ENCODE measurements at regions not wholly inside any gene's neighbourhood (a gene's known extent, or its start where the extent isn't known, plus 50 kb on each side); places are given as distances from the start of the nearest gene placed in this dataset.

DNA sequence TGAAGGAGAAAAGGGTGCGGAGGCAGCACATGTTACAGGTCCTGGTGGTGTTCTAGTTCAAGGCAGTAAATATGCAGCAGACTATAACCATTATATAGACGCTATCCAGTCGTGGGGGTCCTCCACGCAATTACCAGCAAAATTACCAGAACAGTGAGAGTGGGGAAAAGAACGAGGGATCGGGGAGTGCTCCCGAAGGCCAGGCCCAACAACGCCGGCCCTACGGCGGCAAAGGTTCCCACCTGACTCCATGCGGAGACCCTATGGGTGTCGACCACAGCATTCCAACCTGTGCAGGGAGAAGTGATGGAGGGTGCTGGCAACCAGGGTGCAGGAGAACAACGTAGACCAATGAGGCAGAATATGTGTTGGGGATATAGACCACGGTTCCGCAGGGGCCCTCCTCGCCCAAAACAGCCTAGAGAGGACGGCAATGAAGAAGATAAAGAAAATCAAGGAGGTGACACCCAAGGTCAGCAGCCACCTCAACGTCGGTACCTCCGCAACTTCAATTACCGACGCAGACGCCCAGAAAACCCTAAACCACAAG lies 89.0 kb upstream of the TPM1 start:
- Histone ChIP-seq H3K4me2 (ENCODE audit: low read depth, low read length) (no peak overlapping the region), H3K27ac (ENCODE audit: low read length) (no peak overlapping the region), H4K20me1 (ENCODE audit: insufficient read depth, low read length) (no peaks in the 10 kb centered on the region), H2AFZ (ENCODE audit: low read length) (no peak overlapping the region), H3K27me3 (replicated peaks; ENCODE audit: insufficient read depth, low read length) (no peaks in the 10 kb centered on the region), H3K9me2 (replicated peaks; ENCODE audit: insufficient read depth, low read length) (no peaks in the 10 kb centered on the region), H3K9me3 (replicated peaks; ENCODE audit: insufficient read depth, low read length) (no peaks in the 10 kb centered on the region), H3F3A (ENCODE audit: insufficient read depth, low read length) (no peaks in the 10 kb centered on the region), H3K9ac (ENCODE audit: low read length) (no peak overlapping the region), H3K4me3 (ENCODE audit: low read length) (no peak overlapping the region), H3K4me1 (ENCODE audit: low read length) (no peaks in the 10 kb centered on the region), H3K36me3 (replicated peaks; ENCODE audit: insufficient read depth, low read length) (no peaks in the 10 kb centered on the region), H3K79me2 (ENCODE audit: low read length) (no peaks in the 10 kb centered on the region)
- DNase-seq = no peak
- TF ChIP-seq EZH2 (optimal IDR thresholded peaks at IDR 0.05; ENCODE audit: low read depth, low read length) (no peak), EZH2phosphoT487 (IDR thresholded peaks at IDR 0.05; ENCODE audit: low read length) (no peak)
- TF ChIP-seq, protein P1, sequence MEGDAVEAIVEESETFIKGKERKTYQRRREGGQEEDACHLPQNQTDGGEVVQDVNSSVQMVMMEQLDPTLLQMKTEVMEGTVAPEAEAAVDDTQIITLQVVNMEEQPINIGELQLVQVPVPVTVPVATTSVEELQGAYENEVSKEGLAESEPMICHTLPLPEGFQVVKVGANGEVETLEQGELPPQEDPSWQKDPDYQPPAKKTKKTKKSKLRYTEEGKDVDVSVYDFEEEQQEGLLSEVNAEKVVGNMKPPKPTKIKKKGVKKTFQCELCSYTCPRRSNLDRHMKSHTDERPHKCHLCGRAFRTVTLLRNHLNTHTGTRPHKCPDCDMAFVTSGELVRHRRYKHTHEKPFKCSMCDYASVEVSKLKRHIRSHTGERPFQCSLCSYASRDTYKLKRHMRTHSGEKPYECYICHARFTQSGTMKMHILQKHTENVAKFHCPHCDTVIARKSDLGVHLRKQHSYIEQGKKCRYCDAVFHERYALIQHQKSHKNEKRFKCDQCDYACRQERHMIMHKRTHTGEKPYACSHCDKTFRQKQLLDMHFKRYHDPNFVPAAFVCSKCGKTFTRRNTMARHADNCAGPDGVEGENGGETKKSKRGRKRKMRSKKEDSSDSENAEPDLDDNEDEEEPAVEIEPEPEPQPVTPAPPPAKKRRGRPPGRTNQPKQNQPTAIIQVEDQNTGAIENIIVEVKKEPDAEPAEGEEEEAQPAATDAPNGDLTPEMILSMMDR (IDR thresholded peaks at IDR 0.05; ENCODE audit: low read length) = no peak

DNA sequence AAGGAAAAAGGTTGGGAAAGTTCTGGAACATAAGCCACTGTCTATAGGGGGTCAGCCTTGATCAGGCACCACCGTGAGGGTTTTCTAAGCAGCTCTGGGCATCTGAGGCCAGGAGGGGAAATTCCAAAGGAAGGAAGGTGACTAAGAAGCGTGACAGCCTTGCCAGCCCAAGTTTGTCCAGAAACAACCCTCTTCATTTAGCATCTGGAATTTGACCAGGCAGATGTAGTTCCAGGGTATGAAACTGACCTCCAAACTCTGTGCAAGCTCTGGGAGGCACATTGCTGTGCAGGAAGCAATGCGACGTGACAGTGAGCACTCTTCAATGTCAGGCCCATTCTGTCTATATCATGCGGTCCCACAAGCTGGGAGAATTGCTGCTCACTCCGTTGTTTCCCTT lies 85.4 kb upstream of the TPM1 start:
- no peak overlapping the region for H3K27ac ChIP-seq (ENCODE audit: low read length)
- no peaks in the 10 kb centered on the region for H3K9me2 ChIP-seq (replicated peaks; ENCODE audit: insufficient read depth, low read length)

DNA sequence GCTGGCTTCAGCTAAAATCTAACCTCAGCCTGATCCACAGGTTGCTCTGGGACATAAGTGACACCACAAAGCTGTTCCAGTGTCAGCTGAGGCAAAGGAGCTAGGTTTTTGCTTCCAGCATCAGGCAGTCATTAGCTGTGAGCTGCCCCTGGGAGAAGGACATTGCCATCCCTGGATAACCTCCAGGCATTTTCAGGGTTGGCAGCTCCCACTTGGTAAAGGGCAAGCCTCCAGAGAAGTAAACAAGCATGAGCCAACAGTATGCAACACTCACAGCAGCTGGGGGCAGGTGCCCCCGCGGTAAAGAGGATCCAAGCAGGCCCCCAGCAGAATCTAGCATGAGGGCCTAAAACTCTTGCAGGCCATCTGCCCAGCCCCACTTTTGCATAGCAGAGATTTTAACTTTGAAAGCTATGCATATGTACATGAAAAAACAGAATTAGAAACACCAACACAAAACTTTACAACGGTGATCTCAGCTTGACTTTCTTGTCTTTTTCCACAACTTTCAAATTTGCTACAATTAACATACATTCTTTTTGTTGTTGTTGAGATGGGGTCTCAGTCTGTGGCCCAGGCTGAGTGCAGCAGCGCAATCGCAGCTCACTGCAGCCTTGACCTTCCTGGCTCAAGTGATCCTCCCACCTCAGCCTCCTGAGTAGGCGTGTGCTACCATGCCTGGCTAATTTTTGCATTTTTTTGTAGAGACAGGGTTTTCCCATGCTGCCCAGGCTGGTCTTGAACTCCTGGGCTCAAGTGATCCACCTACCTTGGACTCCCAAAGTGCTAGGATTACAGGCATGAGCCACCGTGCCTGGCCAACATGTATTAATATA lies 83.8 kb upstream of the TPM1 start:
- no peaks in the 10 kb centered on the region for H4K20me1 ChIP-seq (ENCODE audit: insufficient read depth, low read length)
- H3K9me3 ChIP-seq (replicated peaks; ENCODE audit: insufficient read depth, low read length) = no peaks in the 10 kb centered on the region
- H3K9me2 ChIP-seq (replicated peaks; ENCODE audit: insufficient read depth, low read length) = no peaks in the 10 kb centered on the region
- no peak overlapping the region for H3K27ac ChIP-seq (ENCODE audit: low read length)
- no peak overlapping the region for H2AFZ ChIP-seq (ENCODE audit: low read length)
- H3K79me2 ChIP-seq (ENCODE audit: low read length) = no peaks in the 10 kb centered on the region
- no peaks in the 10 kb centered on the region for H3F3A ChIP-seq (ENCODE audit: insufficient read depth, low read length)
- no peak for DNase-seq
- no peak overlapping the region for H3K9ac ChIP-seq (ENCODE audit: low read length)
- H3K27me3 ChIP-seq (replicated peaks; ENCODE audit: insufficient read depth, low read length) = no peaks in the 10 kb centered on the region
- no peaks in the 10 kb centered on the region for H3K36me3 ChIP-seq (replicated peaks; ENCODE audit: insufficient read depth, low read length)
- no peak for TF ChIP-seq EZH2 (optimal IDR thresholded peaks at IDR 0.05; ENCODE audit: low read depth, low read length)
- TF ChIP-seq, protein P1 (IDR thresholded peaks at IDR 0.05; ENCODE audit: low read length) = no peak
- no peak for TF ChIP-seq EZH2phosphoT487 (IDR thresholded peaks at IDR 0.05; ENCODE audit: low read length)
- no peaks in the 10 kb centered on the region for H3K4me1 ChIP-seq (ENCODE audit: low read length)
- no peak overlapping the region for H3K4me3 ChIP-seq (ENCODE audit: low read length)
- H3K4me2 ChIP-seq (ENCODE audit: low read depth, low read length) = no peak overlapping the region

More for the DNA sequence above, 85.4 kb upstream of the TPM1 start:
- no peak overlapping the region for H3K4me3 ChIP-seq (ENCODE audit: low read length)
- no peak for DNase-seq
- no peaks in the 10 kb centered on the region for H3K27me3 ChIP-seq (replicated peaks; ENCODE audit: insufficient read depth, low read length)
- TF ChIP-seq EZH2phosphoT487 (IDR thresholded peaks at IDR 0.05; ENCODE audit: low read length) (no peak), EZH2 (optimal IDR thresholded peaks at IDR 0.05; ENCODE audit: low read depth, low read length) (no peak)
- TF ChIP-seq, protein P1 (IDR thresholded peaks at IDR 0.05; ENCODE audit: low read length) = no peak
- H3K4me2 ChIP-seq (ENCODE audit: low read depth, low read length) = no peak overlapping the region
- no peaks in the 10 kb centered on the region for H3K4me1 ChIP-seq (ENCODE audit: low read length)
- H4K20me1 ChIP-seq (ENCODE audit: insufficient read depth, low read length) = no peaks in the 10 kb centered on the region
- H3K36me3 ChIP-seq (replicated peaks; ENCODE audit: insufficient read depth, low read length) = no peaks in the 10 kb centered on the region
- H2AFZ ChIP-seq (ENCODE audit: low read length) = no peak overlapping the region
- H3K9ac ChIP-seq (ENCODE audit: low read length) = no peak overlapping the region
- no peaks in the 10 kb centered on the region for H3K9me3 ChIP-seq (replicated peaks; ENCODE audit: insufficient read depth, low read length)
- no peaks in the 10 kb centered on the region for H3F3A ChIP-seq (ENCODE audit: insufficient read depth, low read length)
- no peaks in the 10 kb centered on the region for H3K79me2 ChIP-seq (ENCODE audit: low read length)

Measured in MM.1S (cell line).